LNCAP (cell line): ENCODE measurements at regions not wholly inside any gene's neighbourhood (a gene's known extent, or its start where the extent isn't known, plus 50 kb on each side); places are given as distances from the start of the nearest gene placed in this dataset.

ENCODE experiments used
- TF ChIP-seq, protein P1 (sequence below): fragments of 450-650 bp; IDR thresholded peaks from 2 replicates; pipeline ENCODE4 v1.5.1; 2017; ENCODE audit warnings: mild to moderate bottlenecking

DNA sequence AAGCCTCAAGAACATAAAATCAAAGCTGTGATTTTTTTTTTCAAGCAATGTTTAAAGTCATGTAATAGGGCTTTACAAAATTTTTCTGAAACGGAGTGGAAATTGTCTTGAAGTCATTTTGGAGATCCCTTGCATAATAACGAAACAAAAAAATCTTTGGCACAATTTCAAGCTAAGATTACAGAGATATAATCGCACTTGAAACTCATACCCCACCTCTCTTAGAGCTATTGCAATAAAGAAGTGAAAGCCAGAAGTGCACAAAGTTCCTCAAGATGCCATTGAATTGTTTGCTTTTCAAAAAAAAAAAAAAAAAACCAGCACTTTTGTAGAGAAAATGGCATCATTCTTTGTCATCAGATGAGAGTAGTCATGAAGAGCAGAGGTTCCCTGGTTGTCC is 152.3 kb downstream of the PAX3 start:
- TF ChIP-seq, protein P1, sequence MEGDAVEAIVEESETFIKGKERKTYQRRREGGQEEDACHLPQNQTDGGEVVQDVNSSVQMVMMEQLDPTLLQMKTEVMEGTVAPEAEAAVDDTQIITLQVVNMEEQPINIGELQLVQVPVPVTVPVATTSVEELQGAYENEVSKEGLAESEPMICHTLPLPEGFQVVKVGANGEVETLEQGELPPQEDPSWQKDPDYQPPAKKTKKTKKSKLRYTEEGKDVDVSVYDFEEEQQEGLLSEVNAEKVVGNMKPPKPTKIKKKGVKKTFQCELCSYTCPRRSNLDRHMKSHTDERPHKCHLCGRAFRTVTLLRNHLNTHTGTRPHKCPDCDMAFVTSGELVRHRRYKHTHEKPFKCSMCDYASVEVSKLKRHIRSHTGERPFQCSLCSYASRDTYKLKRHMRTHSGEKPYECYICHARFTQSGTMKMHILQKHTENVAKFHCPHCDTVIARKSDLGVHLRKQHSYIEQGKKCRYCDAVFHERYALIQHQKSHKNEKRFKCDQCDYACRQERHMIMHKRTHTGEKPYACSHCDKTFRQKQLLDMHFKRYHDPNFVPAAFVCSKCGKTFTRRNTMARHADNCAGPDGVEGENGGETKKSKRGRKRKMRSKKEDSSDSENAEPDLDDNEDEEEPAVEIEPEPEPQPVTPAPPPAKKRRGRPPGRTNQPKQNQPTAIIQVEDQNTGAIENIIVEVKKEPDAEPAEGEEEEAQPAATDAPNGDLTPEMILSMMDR: no peak

- TF ChIP-seq, protein P1: no peak
Measured at GRCh38 chr2:222142027-222142426, 156.8 kb downstream of the PAX3 start.

DNA sequence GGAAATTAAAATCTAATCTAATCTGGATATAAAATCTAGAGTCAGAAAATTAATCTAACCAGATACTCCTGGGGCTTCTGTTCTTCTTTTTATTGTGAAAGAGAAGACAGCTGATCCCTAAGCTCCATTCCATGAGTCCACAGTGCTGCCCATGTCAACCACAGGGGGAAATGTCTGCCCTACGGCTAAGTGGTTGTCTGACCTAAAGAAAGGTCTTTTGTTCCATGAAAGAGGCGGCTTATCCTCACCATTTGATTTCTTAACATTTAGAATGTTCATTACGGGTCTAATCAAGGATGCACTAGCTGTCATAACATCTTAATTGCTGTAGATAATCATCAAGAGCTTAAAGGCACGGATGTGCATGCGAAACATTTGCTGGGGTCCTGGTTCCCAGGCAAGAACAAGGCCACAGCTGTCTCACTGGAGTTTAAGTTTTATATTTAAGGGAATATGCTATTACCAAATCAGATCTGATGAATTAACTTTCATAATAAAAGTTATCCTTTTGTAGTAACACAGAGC is 162.6 kb downstream of the PAX3 start:
- TF ChIP-seq, protein P1: no peak

DNA sequence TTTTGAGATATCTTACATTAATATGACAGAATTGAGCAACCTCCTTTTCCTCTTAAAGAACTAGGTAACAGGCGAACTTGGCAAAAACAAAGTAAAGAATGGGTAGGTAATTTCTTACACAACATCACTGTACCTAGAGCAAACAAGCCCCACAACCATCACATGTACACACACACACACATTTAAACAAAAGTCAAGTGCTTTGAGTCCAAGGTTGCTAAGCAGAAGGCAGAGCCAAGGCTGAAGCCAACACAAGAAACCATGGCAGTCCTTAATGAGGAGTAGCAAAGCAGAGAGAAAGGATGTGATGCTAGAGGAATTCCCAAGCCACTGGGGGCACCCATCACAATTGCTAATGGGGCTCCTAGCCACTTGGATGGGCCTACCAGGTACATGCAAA is 164.1 kb downstream of the PAX3 start:
- TF ChIP-seq, protein P1: no peak

DNA sequence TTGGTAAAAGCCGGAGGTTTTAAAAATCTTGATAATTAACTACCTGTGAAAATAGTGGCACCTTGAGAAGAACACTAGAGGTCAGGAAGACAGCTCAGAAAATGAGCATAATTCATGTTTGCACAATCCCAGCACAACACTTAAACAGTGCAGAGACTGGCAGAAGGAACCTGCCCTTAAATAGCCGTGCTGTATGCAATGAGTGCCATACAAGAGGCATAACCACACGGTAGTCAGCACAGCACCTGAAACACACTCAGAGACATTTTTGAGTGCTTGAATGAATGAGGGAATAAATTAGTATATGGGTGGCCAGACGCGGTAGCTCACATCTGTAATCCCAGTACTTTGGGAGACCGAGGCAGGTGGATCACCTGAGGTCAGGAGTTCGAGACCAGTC is 164.9 kb downstream of the PAX3 start:
- TF ChIP-seq, protein P1: no peak

DNA sequence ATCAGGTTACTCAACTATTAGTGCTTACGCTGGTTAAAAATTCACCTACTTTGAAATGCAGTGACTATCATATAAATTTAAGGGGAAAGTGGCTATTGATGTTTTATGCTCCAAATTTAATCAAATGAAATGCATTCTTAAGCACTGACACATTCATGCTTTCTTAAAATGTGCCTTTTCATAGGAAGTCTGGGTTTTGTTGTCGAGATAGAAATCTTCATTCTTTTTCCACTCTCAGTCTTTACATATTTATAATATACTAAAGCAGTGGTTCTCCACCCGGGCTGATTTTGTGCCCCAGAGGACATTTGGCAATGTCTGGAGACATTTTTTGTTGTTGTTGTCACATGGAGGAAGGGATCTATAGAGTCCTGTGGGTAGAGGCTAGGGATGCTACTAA is 167.9 kb downstream of the PAX3 start:
- TF ChIP-seq, protein P1: no peak

DNA sequence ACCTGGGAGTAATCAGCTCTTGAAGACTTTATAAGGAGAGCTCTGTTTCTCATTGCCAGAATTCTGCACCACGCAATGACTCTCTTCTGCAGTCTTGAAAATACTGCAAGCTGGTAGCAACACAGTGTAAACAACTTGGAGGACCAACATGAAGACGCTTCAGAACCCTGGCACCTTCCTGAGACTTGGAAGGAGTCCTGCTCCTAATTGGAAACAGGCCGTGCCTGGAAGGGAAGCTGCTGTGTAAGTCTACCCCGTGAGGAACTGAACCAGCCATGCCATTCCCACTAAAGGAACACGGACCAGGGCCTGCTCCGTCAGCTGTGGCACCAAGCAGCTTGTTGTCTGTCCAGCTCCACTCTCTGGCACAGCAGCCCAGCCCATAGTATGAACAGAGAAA is 171.1 kb downstream of the PAX3 start:
- TF ChIP-seq, protein P1: no peak

DNA sequence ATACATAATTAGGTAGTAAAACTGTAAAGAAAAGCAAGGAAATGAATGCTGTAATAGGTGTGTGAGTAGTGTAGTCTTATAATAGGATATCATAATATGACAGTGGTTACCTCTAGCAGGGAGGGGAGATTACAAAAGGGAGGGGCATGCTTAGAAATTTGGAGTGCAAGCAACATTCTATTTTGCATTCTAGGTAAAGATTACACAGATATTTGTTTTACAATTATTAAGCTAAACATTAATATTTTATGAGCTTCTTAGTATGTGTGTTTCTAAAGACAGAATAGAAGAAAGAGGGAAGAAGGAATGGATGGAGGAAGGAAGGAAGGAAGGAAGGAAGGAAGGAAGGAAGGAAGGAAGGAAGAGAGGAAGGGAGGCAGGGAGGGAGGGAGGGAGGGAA is 177.9 kb downstream of the PAX3 start:
- TF ChIP-seq, protein P1: no peak
